Esophagus (tissue), 2 donors: ENCODE measurements at regions not wholly inside any gene's neighbourhood (a gene's known extent, or its start where the extent isn't known, plus 50 kb on each side); places are given as distances from the start of the nearest gene placed in this dataset.

Source experiments
- H3K27ac ChIP-seq, 2 donors: one replicate each; pipeline ENCODE4 v1.5.1; 2013; ENCODE audit warnings: low read depth in 2 of 2, mild to moderate bottlenecking in 2 of 2, inconsistent platforms in 1 of 2, low read length in 1 of 2, moderate library complexity in 1 of 2
- H3K27me3 ChIP-seq, 2 donors: one replicate each; pipeline ENCODE4 v1.6.1; 2013; ENCODE audit warnings: low read length in 2 of 2, control low read depth in 1 of 2, mild to moderate bottlenecking in 1 of 2; ENCODE audit not compliant: insufficient read depth in 2 of 2, control insufficient read depth in 1 of 2
- H3K36me3 ChIP-seq, 2 donors: one replicate each; pipeline ENCODE4 v1.6.1; 2013; ENCODE audit warnings: low read length in 1 of 2; ENCODE audit not compliant: control insufficient read depth in 2 of 2, insufficient read depth in 2 of 2
- H3K4me1 ChIP-seq, 2 donors: one replicate each; pipeline ENCODE4 v1.6.1; 2013; ENCODE audit warnings: low read length in 1 of 2; ENCODE audit not compliant: control insufficient read depth in 2 of 2, insufficient read depth in 2 of 2
- H3K4me3 ChIP-seq, 2 donors: one replicate each; pipeline ENCODE4 v1.5.1; 2013; ENCODE audit warnings: low read length in 2 of 2, mild to moderate bottlenecking in 2 of 2, low read depth in 1 of 2, moderate library complexity in 1 of 2
- H3K9me3 ChIP-seq, 2 donors: one replicate each; pipeline ENCODE4 v1.6.1; 2013; ENCODE audit warnings: mild to moderate bottlenecking in 2 of 2, low read depth in 1 of 2, low read length in 1 of 2, moderate library complexity in 1 of 2; ENCODE audit not compliant: control insufficient read depth in 2 of 2, insufficient read depth in 1 of 2
- WGBS, 2 donors: extraction: QIAGEN DNeasy Blood & Tissue Kit; methylation state at CpG; one replicate each; pipeline ENCODE4 v1.1.7; 2013; 5-methylcytosine and 5-hydroxymethylcytosine counted together
- donor health status: healthy with polysubstance abuse.
- donor health status: Bipolar disorder and iron deficiency.

GRCh38 chr21:24705201-24705600 is 902.1 kb downstream of the MRPL39 start:
- no peaks in the 10 kb centered on the region for H3K9me3 ChIP-seq
- H3K36me3 ChIP-seq, result no peaks in the 10 kb centered on the region
- WGBS, 2 donors, result 54 to 57% methylated on average over 2 of the region's 2 CpGs
- H3K4me1 ChIP-seq, result no peaks in the 10 kb centered on the region
- H3K27me3 ChIP-seq, result no peaks in the 10 kb centered on the region
- H3K4me3 ChIP-seq, result no peak overlapping the region
- no peak overlapping the region for H3K27ac ChIP-seq

GRCh38 chr21:24693779-24694178 is 913.5 kb downstream of the MRPL39 start:
- 73 to 78% methylated on average over 2 of the region's 2 CpGs for WGBS, 2 donors
- no peaks in the 10 kb centered on the region for H3K9me3 ChIP-seq
- no peak overlapping the region for H3K27ac ChIP-seq
- no peaks in the 10 kb centered on the region for H3K4me1 ChIP-seq
- H3K36me3 ChIP-seq, result no peaks in the 10 kb centered on the region
- no peak overlapping the region for H3K4me3 ChIP-seq
- H3K27me3 ChIP-seq, result no peaks in the 10 kb centered on the region

GRCh38 chr21:24681456-24681855 is 925.8 kb downstream of the MRPL39 start:
- Histone ChIP-seq H3K4me3 (no peak overlapping the region), H3K4me1 (no peaks in the 10 kb centered on the region), H3K27ac (no peak overlapping the region), H3K9me3 (no peaks in the 10 kb centered on the region), H3K27me3 (no peaks in the 10 kb centered on the region), H3K36me3 (no peaks in the 10 kb centered on the region)
- 36 to 44% methylated on average over 2 of the region's 2 CpGs for WGBS, 2 donors

- Histone ChIP-seq H3K4me1 (no peaks in the 10 kb centered on the region), H3K27me3 (no peaks in the 10 kb centered on the region), H3K36me3 (no peaks in the 10 kb centered on the region), H3K4me3 (no peak overlapping the region), H3K9me3 (no peaks in the 10 kb centered on the region), H3K27ac (no peak overlapping the region)
- 24 to 27% methylated on average over 1 of the region's 1 CpG for WGBS, 2 donors
Measured at GRCh38 chr21:24671901-24672300, 935.4 kb downstream of the MRPL39 start.

- Histone ChIP-seq H3K36me3 (no peaks in the 10 kb centered on the region), H3K4me3 (no peak overlapping the region), H3K27ac (no peak overlapping the region), H3K9me3 (no peaks in the 10 kb centered on the region), H3K4me1 (no peaks in the 10 kb centered on the region), H3K27me3 (no peaks in the 10 kb centered on the region)
Measured at GRCh38 chr21:24658926-24659325, 948.4 kb downstream of the MRPL39 start.

GRCh38 chr21:24658026-24658425 is 949.3 kb downstream of the MRPL39 start:
- H3K27me3 ChIP-seq, result no peaks in the 10 kb centered on the region
- no peak overlapping the region for H3K4me3 ChIP-seq
- H3K36me3 ChIP-seq, result no peaks in the 10 kb centered on the region
- H3K9me3 ChIP-seq, result peaks cover 0 to 2% of the 10 kb centered on the region in 2 donors
- no peaks in the 10 kb centered on the region for H3K4me1 ChIP-seq
- 65 to 70% methylated on average over 1 of the region's 1 CpG for WGBS, 2 donors
- no peak overlapping the region for H3K27ac ChIP-seq

- no peak overlapping the region for H3K4me3 ChIP-seq
- H3K4me1 ChIP-seq, result no peaks in the 10 kb centered on the region
- WGBS, 2 donors, result 5 to 9% methylated on average over 1 of the region's 1 CpG
- H3K36me3 ChIP-seq, result no peaks in the 10 kb centered on the region
- no peaks in the 10 kb centered on the region for H3K27me3 ChIP-seq
- H3K27ac ChIP-seq, result no peak overlapping the region
- H3K9me3 ChIP-seq, result peaks cover 0 to 2% of the 10 kb centered on the region in 2 donors
Measured at GRCh38 chr21:24649691-24650090, 957.6 kb downstream of the MRPL39 start.

- H3K27me3 ChIP-seq, result no peaks in the 10 kb centered on the region
- H3K9me3 ChIP-seq, result no peaks in the 10 kb centered on the region
- H3K36me3 ChIP-seq, result no peaks in the 10 kb centered on the region
- H3K4me3 ChIP-seq, result no peak overlapping the region
- WGBS, 2 donors, result 28 to 52% methylated on average over 4 of the region's 4 CpGs
- no peak overlapping the region for H3K27ac ChIP-seq
- H3K4me1 ChIP-seq, result no peaks in the 10 kb centered on the region
Measured at GRCh38 chr21:24636696-24637095, 970.6 kb downstream of the MRPL39 start.

- no peaks in the 10 kb centered on the region for H3K9me3 ChIP-seq
- no peak overlapping the region for H3K27ac ChIP-seq
- no peak overlapping the region for H3K4me3 ChIP-seq
- no peaks in the 10 kb centered on the region for H3K36me3 ChIP-seq
- 91 to 92% methylated on average over 3 of the region's 3 CpGs for WGBS, 2 donors
- H3K4me1 ChIP-seq, result no peaks in the 10 kb centered on the region
- H3K27me3 ChIP-seq, result no peaks in the 10 kb centered on the region
Measured at GRCh38 chr21:24634749-24635148, 972.5 kb downstream of the MRPL39 start.

- H3K27me3 ChIP-seq, result no peaks in the 10 kb centered on the region
- no peak overlapping the region for H3K27ac ChIP-seq
- 46 to 51% methylated on average over 1 of the region's 1 CpG for WGBS, 2 donors
- H3K9me3 ChIP-seq, result no peaks in the 10 kb centered on the region
- H3K4me3 ChIP-seq, result no peak overlapping the region
- no peaks in the 10 kb centered on the region for H3K4me1 ChIP-seq
- H3K36me3 ChIP-seq, result no peaks in the 10 kb centered on the region
Measured at GRCh38 chr21:24628536-24628935, 978.7 kb downstream of the MRPL39 start.
